ENCODE measurements at regions not wholly inside any gene's neighbourhood (a gene's known extent, or its start where the extent isn't known, plus 50 kb on each side); places are given as distances from the start of the nearest gene placed in this dataset.

GRCh38 chr11:92662601-92663360, 306.7 kb upstream of the MTNR1B start:
- Histone ChIP-seq H3K27me3 (no peaks in the 10 kb centered on the region), H3K4me3 (no peak overlapping the region), H3K36me3 (no peaks in the 10 kb centered on the region), H3K4me1 (no peaks in the 10 kb centered on the region), H3K9me3 (no peaks in the 10 kb centered on the region), H3K27ac (no peak overlapping the region)
- WGBS, 2 donors (ENCODE audit: low coverage in 1 of 2): 85 to 90% methylated on average over 5 to 6 of the region's 6 CpGs
- intact Hi-C loops (cut with DNase I; ENCODE audit: low total_unique reads): no loop called here
- TF ChIP-seq, protein P1, sequence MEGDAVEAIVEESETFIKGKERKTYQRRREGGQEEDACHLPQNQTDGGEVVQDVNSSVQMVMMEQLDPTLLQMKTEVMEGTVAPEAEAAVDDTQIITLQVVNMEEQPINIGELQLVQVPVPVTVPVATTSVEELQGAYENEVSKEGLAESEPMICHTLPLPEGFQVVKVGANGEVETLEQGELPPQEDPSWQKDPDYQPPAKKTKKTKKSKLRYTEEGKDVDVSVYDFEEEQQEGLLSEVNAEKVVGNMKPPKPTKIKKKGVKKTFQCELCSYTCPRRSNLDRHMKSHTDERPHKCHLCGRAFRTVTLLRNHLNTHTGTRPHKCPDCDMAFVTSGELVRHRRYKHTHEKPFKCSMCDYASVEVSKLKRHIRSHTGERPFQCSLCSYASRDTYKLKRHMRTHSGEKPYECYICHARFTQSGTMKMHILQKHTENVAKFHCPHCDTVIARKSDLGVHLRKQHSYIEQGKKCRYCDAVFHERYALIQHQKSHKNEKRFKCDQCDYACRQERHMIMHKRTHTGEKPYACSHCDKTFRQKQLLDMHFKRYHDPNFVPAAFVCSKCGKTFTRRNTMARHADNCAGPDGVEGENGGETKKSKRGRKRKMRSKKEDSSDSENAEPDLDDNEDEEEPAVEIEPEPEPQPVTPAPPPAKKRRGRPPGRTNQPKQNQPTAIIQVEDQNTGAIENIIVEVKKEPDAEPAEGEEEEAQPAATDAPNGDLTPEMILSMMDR (IDR thresholded peaks at IDR 0.05): no peak
- TF ChIP-seq POLR2A (IDR thresholded peaks at IDR 0.05): no peak
- TF ChIP-seq POLR2AphosphoS5 (IDR thresholded peaks at IDR 0.05): no peak
- TF ChIP-seq EP300 (IDR thresholded peaks at IDR 0.05; ENCODE audit: low read depth): no peak
- in situ Hi-C loops (cut with MboI; ENCODE audit: low pct_ligation_motif_present in 1 of 4, low pct_unique_long_range_greater_than_20kb in 1 of 4, low sequenced_read_pairs in 3 of 4): no loop called here
- DNase-seq: no peak

GRCh38 chr11:92663539-92663938, 305.9 kb upstream of the MTNR1B start:
- in situ Hi-C loops (cut with MboI; ENCODE audit: low pct_ligation_motif_present in 1 of 4, low pct_unique_long_range_greater_than_20kb in 1 of 4, low sequenced_read_pairs in 3 of 4) (no loop called here), intact Hi-C loops (cut with DNase I; ENCODE audit: low total_unique reads) (no loop called here)
- no peaks in the 10 kb centered on the region for H3K36me3 ChIP-seq
- DNase-seq: no peak
- no peaks in the 10 kb centered on the region for H3K4me1 ChIP-seq
- H3K27ac ChIP-seq: no peak overlapping the region
- no peaks in the 10 kb centered on the region for H3K27me3 ChIP-seq
- no peaks in the 10 kb centered on the region for H3K9me3 ChIP-seq
- TF ChIP-seq, protein P1 (IDR thresholded peaks at IDR 0.05): no peak
- no peak for TF ChIP-seq POLR2A (IDR thresholded peaks at IDR 0.05)
- TF ChIP-seq EP300 (IDR thresholded peaks at IDR 0.05; ENCODE audit: low read depth): no peak
- no peak for TF ChIP-seq POLR2AphosphoS5 (IDR thresholded peaks at IDR 0.05)
- WGBS, 2 donors (ENCODE audit: low coverage in 1 of 2): 79 to 81% methylated on average over 2 of the region's 2 CpGs
- no peak overlapping the region for H3K4me3 ChIP-seq

- 70% methylated on average over 5 of the region's 5 CpGs; no CpG with 5 or more reads in 1 of the 2 donors for WGBS, 2 donors (ENCODE audit: low coverage in 1 of 2)
- in situ Hi-C loops (cut with MboI; ENCODE audit: low pct_ligation_motif_present in 1 of 4, low pct_unique_long_range_greater_than_20kb in 1 of 4, low sequenced_read_pairs in 3 of 4): no loop called here
- no peaks in the 10 kb centered on the region for H3K4me1 ChIP-seq
Measured at GRCh38 chr11:92667486-92668152, 301.8 kb upstream of the MTNR1B start.

DNA sequence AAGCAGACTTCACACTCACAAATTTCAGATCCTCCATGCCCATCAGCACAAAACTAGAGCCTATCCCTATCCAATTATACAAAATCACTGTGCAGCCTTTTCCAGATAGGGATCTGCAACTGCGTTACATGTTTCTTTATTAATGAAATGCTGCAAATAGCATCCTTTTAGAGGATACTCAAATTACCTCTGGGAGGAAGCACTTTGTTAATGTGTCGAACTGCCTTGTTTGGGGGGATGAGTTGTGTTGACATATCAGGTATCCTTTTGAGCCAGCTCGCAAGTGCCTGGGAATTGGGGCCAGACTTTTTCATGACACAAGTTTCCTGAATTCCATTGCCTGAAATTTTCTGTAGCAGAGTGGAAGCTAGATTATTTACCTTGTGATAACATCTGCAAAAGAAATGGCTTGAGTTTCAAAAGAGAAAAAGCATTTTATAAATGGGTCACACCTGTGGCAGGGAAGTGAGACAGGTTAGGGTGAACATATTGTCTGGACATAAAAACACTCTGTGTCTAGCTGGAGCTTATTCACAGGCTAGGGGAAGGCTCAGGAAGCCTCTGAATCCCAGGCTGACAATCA, 299.1 kb upstream of the MTNR1B start:
- intact Hi-C loops (cut with DNase I; ENCODE audit: low total_unique reads): no loop called here
- Histone ChIP-seq H3K27me3 (no peaks in the 10 kb centered on the region), H3K27ac (no peak overlapping the region), H3K36me3 (no peaks in the 10 kb centered on the region), H3K9me3 (no peaks in the 10 kb centered on the region), H3K4me1 (no peaks in the 10 kb centered on the region), H3K4me3 (no peak overlapping the region)
- TF ChIP-seq EP300 (IDR thresholded peaks at IDR 0.05; ENCODE audit: low read depth): no peak
- no peak for TF ChIP-seq POLR2A (IDR thresholded peaks at IDR 0.05)
- 61 to 83% methylated on average over 2 to 3 of the region's 3 CpGs for WGBS, 2 donors (ENCODE audit: low coverage in 1 of 2)
- in situ Hi-C loops (cut with MboI; ENCODE audit: low pct_ligation_motif_present in 1 of 4, low pct_unique_long_range_greater_than_20kb in 1 of 4, low sequenced_read_pairs in 3 of 4): no loop called here
- DNase-seq: no peak

More at GRCh38 chr11:92667486-92668152, 301.8 kb upstream of the MTNR1B start:
- intact Hi-C loops (cut with DNase I; ENCODE audit: low total_unique reads): no loop called here
- H3K4me3 ChIP-seq: no peak overlapping the region
- H3K9me3 ChIP-seq: no peaks in the 10 kb centered on the region
- no peak for DNase-seq
- H3K36me3 ChIP-seq: no peaks in the 10 kb centered on the region
- no peak overlapping the region for H3K27ac ChIP-seq
- H3K27me3 ChIP-seq: no peaks in the 10 kb centered on the region
- TF ChIP-seq EP300 (IDR thresholded peaks at IDR 0.05; ENCODE audit: low read depth) (no peak), POLR2A (IDR thresholded peaks at IDR 0.05) (no peak), POLR2AphosphoS5 (IDR thresholded peaks at IDR 0.05) (no peak)
- TF ChIP-seq, protein P1 (IDR thresholded peaks at IDR 0.05): no peak

Measured in transverse colon (tissue), 4 donors.